ENCODE measurements at regions not wholly inside any gene's neighbourhood (a gene's known extent, or its start where the extent isn't known, plus 50 kb on each side); places are given as distances from the start of the nearest gene placed in this dataset.

DNA sequence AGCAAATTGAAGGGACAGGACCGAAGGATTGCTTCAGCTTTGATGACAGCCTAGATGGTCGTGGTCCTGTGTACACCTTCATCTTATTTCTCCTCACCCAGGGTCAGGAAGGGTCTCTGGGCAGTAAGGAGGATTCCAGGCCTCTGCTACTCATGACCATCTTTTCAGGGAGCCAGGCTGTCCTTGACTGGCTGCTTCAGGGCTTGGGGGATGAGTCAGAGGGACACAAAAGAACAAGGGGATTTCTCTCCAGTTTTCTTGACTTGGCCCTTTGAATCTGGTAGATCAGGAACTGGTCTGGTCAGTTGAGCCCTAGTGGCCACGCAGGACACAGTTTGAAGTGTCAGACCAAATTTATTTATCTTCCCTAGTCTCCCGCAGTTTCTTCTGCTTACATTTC, 402.1 kb upstream of the CHD6 start:
- DNase-seq (ENCODE audit: low spot score): no peak

DNA sequence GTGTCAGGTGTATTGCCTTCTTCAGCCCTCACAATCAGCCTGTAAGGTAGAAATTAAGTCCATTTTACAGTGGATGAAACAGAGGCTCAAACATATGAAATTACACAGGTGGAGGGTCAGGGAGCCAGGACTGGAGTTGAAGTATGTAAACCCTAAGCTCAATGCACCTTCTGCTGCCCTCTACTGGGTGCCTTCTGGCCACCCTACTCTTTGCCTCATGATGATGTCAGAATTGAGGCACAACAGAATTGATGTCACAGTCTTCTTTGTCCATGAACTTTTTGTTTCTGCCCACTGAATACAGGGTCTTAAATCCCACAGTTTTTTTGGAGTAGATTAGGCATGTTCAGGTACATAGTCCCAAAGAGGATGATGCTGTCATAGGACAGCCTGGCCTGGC, 400.8 kb upstream of the CHD6 start:
- peak; percentile 3 for DNase-seq (ENCODE audit: low spot score)

DNA sequence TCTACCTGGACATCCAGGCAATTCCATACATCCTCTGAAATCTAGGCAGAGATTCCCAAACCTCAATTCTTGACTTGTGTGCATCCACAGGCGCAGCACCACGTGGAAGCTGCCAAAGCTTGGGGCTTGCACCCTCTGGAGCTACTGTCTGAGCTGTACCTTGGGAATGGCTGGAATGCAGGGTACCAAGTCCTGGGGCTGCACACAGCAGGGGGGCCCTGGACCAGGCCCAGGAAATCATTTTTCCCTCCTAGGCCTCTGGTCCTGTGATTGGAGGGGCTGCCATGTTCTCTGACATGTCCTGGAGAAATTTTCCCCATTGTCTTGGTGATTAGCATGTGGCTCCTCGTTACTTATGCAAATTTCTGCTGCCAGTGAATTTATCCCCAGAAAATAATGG, 391.9 kb upstream of the CHD6 start:
- DNase-seq (ENCODE audit: low spot score): no peak

- DNase-seq (ENCODE audit: low spot score): no peak
Measured at GRCh38 chr20:42007251-42007650, 389.1 kb upstream of the CHD6 start.

GRCh38 chr20:42005211-42005610, 387.0 kb upstream of the CHD6 start:
- DNase-seq (ENCODE audit: low spot score): no peak

GRCh38 chr20:42003380-42003779, 385.2 kb upstream of the CHD6 start:
- no peak for DNase-seq (ENCODE audit: low spot score)

- DNase-seq (ENCODE audit: low spot score): no peak
Measured at GRCh38 chr20:41998539-41999341, 380.6 kb upstream of the CHD6 start.

DNA sequence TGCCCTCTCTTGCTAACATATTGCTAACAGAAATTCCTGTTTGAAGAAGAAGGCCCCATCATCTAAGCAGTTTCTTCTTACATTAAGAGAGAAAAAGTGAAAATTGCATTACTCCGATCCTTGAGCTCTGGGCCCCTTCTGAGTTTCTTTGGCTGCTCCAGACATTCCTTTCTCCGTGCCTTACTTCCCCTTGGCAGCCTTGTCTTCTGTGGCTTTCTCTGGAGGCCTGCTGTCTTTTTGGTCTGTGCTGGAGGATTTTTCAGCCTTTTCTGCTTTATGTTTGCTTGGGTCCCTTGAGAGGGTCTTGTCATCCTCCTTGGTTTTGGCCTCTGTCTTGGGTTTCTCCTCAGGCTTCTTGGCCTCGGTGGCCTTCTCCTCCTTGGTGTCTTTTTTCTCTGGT, 378.8 kb upstream of the CHD6 start:
- DNase-seq (ENCODE audit: low spot score): no peak

GRCh38 chr20:41992481-41992880, 374.3 kb upstream of the CHD6 start:
- no peak for DNase-seq (ENCODE audit: low spot score)

- DNase-seq (ENCODE audit: low spot score): no peak
Measured at GRCh38 chr20:41991412-41991811, 373.2 kb upstream of the CHD6 start.

GRCh38 chr20:41989935-41990635, 371.9 kb upstream of the CHD6 start:
- no peak for DNase-seq (ENCODE audit: low spot score)

DNA sequence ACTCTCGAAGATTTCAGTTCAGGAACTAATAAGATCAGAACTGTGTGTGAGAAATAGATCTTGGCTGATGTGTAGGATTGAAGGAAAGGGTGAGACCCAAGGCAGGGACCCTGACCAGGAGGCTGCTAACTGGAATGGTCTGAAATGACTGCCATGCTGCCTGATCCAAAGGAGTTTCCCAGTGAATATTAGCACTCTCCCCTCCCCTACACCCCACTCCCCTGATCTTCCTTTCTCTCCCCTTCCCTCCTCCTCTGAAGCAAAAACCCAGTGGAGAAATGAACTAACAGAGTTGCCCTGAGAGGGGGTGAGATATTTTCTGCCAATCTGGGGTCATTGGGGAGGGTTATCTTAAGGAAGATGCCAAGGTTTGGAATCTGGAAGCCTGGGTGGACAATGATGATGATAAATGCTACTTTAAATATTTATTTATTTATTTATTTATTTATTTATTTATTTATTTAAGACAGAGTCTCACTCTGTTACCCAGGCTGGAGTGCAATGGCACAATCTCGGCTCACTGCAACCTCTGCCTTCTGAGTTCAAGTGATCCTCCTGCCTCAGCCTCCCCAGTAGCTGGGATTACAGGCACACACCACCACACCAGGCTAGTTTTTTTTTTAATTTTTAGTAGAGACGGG, 371.0 kb upstream of the CHD6 start:
- DNase-seq (ENCODE audit: low spot score): no peak

GRCh38 chr20:41984031-41984430, 365.9 kb upstream of the CHD6 start:
- DNase-seq (ENCODE audit: low spot score): no peak

DNA sequence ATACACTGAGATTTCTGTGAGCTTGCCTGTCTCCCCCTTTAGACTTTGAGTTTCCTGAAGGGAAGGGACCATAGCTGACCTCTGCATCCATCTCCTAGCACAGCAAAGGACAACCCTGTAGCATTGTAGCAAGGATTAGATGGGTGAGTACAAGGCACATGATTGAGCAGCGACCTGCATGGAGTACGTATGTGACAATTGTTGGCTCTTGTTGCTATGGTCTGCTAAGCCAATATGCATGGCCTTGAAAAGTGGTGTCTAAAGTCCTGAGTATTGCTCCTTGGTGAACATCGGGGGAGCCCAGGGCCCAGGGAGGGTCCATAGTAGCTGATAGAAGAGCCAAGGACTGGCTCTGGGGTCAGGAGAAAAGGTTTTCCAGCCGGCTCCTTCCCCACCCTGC, 365.0 kb upstream of the CHD6 start:
- no peak for DNase-seq (ENCODE audit: low spot score)

DNA sequence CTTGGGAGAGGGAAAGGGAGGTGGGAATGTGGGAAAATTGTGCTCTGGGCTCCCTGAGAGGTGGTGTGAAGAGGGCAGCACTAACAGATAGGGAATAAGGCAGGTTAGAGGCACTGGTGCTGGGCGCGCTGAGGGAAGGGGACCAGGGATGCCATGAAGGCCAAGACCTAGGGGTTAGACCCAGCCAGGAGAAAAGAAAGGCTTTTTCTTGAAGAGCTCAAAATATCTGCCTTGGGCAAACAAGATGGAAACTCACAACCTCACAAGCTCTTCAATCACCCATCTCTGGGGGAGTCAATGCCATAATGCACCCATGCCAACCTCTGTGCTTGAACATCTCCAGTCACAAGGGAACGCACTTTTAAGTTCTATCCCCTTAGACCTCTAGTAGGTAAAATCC, 363.6 kb upstream of the CHD6 start:
- DNase-seq (ENCODE audit: low spot score): no peak

DNA sequence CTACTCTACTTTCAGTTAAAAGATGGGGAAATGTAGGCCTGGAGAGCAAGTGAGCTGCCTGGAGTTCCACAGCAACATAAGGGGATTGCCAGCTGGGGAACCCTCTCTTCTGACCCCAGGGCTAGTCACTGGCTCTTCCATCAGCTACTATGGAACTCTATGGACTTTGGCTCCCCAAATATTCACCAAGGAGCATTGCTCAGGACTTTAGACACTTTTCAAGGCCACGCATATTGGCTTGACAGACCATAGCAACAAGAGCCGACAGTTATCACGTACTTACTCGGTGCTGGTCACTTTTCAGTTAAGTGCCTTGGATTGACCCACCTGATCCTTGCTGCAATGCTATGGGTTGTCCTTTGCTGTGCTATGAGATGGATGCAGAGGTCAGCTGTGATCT, 360.7 kb upstream of the CHD6 start:
- DNase-seq (ENCODE audit: low spot score): no peak

DNA sequence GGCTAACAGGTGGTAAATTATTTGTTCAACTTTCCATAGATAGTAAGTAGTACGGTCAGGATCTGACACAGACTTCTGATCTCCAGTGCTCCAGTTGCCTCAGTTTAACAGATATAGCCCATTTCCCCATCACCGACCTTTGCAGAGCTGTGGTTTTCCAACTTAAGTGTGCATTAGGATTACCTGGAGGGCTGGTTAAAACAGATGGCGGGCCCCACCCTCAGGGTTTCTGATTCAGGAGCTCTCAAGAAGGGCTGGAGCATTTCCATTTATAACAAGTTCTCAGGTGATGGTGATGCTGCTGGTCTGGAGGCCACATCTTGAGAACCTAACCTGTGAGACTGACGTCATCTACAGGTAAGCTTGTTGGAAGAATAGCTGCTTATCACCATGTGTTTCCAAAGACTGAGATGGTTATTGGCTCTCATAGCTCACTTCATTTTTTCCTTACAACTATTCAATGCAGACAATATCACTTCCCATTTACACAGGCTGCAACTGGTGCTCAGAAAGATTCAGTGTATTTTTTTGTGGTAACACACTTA, 360.1 kb upstream of the CHD6 start:
- DNase-seq (ENCODE audit: low spot score): no peak

- DNase-seq (ENCODE audit: low spot score): no peak
Measured at GRCh38 chr20:41969656-41970055, 351.5 kb upstream of the CHD6 start.

GRCh38 chr20:41960166-41960565, 342.0 kb upstream of the CHD6 start:
- no peak for DNase-seq (ENCODE audit: low spot score)

DNA sequence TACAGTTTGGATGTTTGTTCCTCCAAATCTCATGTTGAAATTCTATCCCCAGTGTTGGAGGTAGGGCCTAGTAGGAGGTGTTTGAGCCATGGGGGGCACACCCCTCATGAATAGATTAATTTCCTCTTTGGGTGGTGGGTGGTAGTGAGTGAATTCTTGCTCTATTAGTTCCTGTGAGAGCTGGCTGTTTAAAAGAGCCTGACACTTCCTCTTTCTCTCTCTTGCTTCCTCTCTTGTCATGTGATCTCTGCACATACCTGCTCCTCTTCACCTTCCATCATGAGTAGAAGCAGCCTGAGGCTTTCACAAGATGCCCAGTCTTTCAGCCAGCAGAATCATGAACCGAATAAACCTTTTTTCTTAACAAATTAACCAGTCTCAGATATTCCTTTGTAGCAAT, 340.2 kb upstream of the CHD6 start:
- DNase-seq (ENCODE audit: low spot score): no peak

GRCh38 chr20:41956338-41957074, 338.3 kb upstream of the CHD6 start:
- DNase-seq (ENCODE audit: low spot score): peak; percentile 27

DNA sequence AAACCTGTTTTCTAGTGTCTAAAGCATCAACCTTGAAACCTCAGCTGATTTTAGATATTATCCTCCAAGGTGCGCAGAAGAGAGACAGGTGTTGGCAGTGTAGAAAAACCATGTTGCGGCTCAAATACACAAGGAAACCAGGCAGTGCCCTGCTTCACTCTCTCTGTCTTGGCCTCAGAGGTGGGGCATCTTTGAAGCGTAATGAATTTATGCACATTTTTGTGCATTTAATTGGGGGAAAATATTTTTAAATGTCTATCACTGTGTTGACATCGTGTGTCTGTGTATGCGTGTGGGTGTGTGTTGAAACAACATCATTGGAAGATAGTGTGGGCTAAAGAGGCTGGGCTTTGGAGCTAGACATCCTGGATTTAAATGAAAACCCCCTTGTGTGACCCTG, 334.0 kb upstream of the CHD6 start:
- DNase-seq (ENCODE audit: low spot score): no peak

Measured in kidney tubule cell (primary cell).